ENCODE measurements at regions not wholly inside any gene's neighbourhood (a gene's known extent, or its start where the extent isn't known, plus 50 kb on each side); places are given as distances from the start of the nearest gene placed in this dataset.

DNA sequence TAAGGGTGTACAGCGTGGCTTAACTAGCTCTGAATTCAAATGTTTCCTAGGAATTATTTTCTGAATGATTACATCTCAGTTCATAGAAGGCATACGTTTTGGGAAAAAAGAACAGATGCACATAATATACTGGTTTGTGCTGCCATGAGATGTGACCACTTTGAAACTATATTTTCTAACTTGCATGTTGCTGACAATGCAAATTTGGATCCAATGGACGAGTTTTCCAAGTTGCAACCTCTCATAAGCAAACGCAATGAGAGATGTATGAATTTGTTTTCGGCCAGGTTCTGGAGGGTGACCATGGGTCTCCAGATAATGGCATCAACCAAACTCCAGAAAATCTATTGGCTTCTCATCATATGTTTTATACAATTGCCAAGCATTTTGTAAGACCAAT lies 1445.4 kb downstream of the AACS start:
- H3K4me3 ChIP-seq (ENCODE audit: low read length), result no peak overlapping the region
- TF ChIP-seq, protein P1, sequence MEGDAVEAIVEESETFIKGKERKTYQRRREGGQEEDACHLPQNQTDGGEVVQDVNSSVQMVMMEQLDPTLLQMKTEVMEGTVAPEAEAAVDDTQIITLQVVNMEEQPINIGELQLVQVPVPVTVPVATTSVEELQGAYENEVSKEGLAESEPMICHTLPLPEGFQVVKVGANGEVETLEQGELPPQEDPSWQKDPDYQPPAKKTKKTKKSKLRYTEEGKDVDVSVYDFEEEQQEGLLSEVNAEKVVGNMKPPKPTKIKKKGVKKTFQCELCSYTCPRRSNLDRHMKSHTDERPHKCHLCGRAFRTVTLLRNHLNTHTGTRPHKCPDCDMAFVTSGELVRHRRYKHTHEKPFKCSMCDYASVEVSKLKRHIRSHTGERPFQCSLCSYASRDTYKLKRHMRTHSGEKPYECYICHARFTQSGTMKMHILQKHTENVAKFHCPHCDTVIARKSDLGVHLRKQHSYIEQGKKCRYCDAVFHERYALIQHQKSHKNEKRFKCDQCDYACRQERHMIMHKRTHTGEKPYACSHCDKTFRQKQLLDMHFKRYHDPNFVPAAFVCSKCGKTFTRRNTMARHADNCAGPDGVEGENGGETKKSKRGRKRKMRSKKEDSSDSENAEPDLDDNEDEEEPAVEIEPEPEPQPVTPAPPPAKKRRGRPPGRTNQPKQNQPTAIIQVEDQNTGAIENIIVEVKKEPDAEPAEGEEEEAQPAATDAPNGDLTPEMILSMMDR (IDR thresholded peaks at IDR 0.05; ENCODE audit: insufficient read depth, low read depth, low read length, missing control alignments), result no peak

DNA sequence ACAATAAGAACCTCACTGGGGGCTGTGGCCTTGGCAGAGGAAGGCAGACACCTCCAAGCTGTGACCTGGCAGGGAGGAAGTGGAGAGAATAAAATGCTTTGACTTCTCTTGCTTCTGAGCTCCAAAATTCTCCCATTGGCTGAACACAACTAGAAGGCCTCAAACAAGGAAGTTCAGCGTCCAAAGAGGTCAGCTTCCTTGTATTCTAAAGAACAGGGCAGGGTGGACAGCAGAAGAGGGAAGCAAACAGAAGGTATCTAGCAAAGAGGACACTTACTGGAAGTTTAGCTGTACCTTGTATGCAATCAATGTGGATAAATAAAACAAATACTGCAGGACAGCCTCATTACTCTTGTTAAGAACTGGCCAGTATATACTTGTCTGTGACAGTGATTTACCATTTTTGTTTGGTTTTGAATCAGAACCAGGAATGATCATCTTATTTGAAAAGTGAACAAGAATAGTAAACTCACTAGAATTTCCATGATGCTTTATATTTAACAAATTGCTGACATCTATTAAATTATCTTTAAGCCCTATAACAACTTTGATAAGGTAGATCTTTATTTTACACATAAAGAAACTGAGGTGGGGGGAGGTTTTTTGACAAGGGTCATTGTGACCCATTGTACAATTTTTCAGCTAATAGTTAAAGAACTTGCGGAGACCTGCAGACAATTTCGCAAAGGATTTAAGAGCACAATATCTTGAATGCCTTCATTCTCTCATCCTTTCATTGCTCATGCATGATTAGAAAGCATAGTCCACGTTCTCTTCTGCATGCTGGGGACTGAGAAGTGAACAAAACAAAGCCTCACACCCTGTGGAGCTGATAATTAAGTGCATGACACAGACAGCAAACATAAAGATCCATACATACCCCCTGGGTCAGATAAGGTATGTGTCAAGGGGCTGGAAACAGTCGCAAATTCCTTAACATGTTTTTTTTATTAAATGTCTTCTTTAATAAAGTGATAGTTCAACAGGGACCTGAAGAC lies 1448.0 kb downstream of the AACS start:
- DNase-seq (ENCODE audit: low read depth), result no peak
- TF ChIP-seq, protein P1 (IDR thresholded peaks at IDR 0.05; ENCODE audit: insufficient read depth, low read depth, low read length, missing control alignments), result no peak
- no peak overlapping the region for H3K4me3 ChIP-seq (ENCODE audit: low read length)

More for the DNA sequence above, 1445.4 kb downstream of the AACS start:
- DNase-seq (ENCODE audit: low read depth), result no peak

DNA sequence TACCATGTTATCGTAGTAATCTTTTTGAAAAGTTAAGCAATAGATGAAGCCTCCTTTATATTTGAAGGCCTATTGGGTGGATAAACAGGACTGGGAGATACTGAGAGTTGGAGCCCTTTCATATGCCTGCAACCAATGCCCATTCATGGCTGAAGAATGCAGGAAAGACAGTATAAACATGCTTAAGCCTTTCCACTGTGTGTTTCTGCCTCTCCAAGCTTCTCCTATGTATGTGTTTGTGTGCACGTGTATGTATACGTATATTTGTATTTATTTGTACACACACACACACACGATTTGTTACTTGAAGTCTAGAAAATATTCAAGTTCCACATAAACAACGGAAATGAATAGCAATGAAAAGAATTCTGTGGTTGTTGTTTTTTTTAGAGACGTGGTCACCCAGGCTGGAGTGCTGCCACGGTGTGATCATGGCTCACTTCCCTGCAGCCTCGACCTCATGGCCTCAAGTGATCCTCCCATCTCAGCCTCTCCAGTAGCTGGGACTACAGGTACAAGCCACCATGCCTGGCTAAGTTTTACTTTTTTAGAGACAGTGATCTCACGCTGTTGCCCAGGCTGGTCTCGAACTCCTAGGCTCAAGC lies 1453.5 kb downstream of the AACS start:
- peak; percentile 15 for DNase-seq (ENCODE audit: low read depth)
- TF ChIP-seq, protein P1 (IDR thresholded peaks at IDR 0.05; ENCODE audit: insufficient read depth, low read depth, low read length, missing control alignments), result no peak

DNA sequence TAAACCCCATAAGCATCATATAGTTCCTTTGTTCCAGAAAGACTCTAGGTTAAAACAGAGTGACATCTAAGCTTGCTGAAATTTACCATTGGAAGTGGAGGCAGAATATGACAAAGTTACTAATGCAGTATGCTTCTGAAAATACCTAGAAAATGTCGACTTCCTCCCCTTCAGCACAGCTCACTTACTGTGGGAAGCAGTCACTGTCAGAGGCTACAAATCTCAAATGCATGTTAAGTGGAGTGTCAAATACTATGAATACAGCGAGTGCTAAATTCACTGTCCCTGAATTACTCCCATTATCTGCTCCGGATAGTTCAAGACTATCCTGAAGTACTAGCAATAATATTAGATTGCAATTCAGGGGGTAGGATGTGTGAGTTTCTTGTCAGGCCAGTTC lies 1454.6 kb downstream of the AACS start:
- DNase-seq (ENCODE audit: low read depth), result no peak
- H3K4me3 ChIP-seq (ENCODE audit: low read length), result no peak overlapping the region
- TF ChIP-seq, protein P1 (IDR thresholded peaks at IDR 0.05; ENCODE audit: insufficient read depth, low read depth, low read length, missing control alignments), result no peak

More for the DNA sequence above, 1453.5 kb downstream of the AACS start:
- H3K4me3 ChIP-seq (ENCODE audit: low read length), result no peak overlapping the region

DNA sequence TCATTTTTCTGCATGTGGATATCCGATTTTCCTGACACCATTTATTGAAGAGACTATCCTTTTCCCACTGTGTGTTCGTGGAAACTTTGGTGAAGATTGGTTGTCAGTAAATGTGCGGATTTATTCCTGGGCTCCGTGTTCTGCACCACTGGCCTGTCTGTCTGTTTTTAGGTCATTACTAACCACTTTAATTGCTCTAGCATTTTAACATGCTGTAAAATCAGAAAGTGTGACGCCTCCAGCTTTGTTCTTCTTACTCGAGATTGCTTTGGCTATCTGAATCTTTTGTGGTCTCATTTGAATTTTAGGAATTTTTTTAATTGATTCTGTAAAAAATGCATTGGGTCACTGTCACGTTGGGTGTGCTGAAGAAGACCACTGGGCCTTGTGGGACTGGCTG lies 1458.7 kb downstream of the AACS start:
- TF ChIP-seq, protein P1 (IDR thresholded peaks at IDR 0.05; ENCODE audit: insufficient read depth, low read depth, low read length, missing control alignments), result no peak
- DNase-seq (ENCODE audit: low read depth), result no peak

DNA sequence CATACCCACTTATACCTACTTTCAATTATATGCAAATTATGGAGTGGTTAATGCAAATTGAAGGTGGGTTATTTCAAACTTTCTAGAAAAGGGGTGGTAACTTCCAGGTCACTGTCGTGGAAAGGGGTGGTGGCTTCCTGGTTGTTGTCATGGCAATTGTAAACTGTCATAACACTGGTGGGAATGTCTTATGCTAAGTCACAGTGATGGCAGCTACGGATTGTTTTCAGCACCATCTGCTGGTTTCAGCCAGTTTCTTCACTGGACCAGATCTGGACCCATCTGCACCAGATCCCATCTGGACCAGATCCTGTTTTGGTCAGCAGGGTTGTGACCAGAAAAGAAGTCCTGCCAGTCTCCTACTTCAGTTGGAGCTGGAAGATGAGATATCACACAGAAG lies 1469.3 kb downstream of the AACS start:
- no peak overlapping the region for H3K4me3 ChIP-seq (ENCODE audit: low read length)
- TF ChIP-seq, protein P1 (IDR thresholded peaks at IDR 0.05; ENCODE audit: insufficient read depth, low read depth, low read length, missing control alignments), result no peak
- DNase-seq (ENCODE audit: low read depth), result no peak

More for the DNA sequence above, 1458.7 kb downstream of the AACS start:
- H3K4me3 ChIP-seq (ENCODE audit: low read length), result no peak overlapping the region

Data from epithelial cell of esophagus (primary cell).